Urinary bladder (tissue), 3 donors: ENCODE measurements at regions not wholly inside any gene's neighbourhood (a gene's known extent, or its start where the extent isn't known, plus 50 kb on each side); places are given as distances from the start of the nearest gene placed in this dataset.

Experiments used
- DNase-seq: peaks from one replicate; pipeline ENCODE4 v3.0.0-alpha.2; 2015; ENCODE audit errors: extremely low spot score
- H3K27ac ChIP-seq: one replicate; pipeline ENCODE4 v1.5.1; 2013; ENCODE audit warnings: low read depth, mild to moderate bottlenecking, moderate library complexity
- H3K36me3 ChIP-seq: one replicate; pipeline ENCODE4 v1.6.1; 2013; ENCODE audit warnings: mild to moderate bottlenecking, moderate library complexity; ENCODE audit not compliant: insufficient read depth
- H3K4me1 ChIP-seq: one replicate; pipeline ENCODE4 v1.6.1; 2013; ENCODE audit warnings: mild to moderate bottlenecking, moderate library complexity; ENCODE audit not compliant: insufficient read depth
- H3K4me3 ChIP-seq: one replicate; pipeline ENCODE4 v1.5.1; 2013; ENCODE audit warnings: low read depth, low read length
- WGBS: extraction: QIAGEN DNeasy Blood & Tissue Kit; methylation state at CpG from one replicate; pipeline ENCODE4 v1.1.7; 2013; 5-methylcytosine and 5-hydroxymethylcytosine counted together
- donor health status: healthy with polysubstance abuse.
- donor health status: healthy.

DNA sequence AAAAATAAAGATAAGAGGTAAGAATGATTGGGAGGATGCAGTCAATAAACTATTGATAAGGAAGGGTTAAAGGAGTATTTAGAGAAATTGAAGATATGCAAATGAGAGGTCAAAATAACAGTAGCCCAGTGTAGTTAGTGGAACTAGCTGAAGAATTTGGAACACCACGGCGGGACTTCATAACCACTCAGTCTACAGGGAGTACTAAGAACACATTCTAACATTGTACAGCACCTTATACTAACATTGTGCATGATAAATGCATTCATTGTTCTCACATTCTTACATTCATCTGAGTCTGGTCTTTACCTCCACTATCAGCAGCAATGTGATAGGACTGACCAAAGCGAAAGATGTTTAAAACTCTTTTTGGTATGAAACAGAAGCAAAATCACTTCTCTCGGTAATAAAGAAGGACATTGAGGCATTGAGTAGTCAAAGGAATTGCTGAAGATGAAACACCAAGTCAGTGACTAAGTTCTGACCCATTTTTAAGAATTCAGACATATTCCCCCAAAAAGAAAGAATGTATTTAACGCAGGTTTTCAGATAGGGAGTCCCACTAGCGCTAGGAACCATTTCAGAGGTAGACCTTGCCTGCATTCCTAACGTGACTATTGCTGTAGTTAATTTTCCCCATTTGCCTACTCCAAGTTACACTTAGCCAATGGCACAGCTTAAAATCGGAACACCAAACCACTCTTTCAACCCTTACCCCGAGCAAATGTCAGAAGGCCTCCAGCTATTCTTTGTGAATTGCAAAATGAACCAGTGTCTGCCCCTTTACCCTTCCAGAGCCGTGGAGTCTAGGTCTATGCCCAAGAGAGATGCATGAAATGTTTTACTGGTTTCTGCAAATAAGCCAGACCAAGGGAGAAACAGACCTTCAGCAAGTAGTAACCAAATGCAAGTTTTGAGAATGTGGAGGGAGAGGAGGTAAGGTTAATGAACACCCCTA is 108.8 kb upstream of the IRF2BP2 start:
- Histone ChIP-seq H3K4me1 (no peaks in the 10 kb centered on the region), H3K27ac (no peak overlapping the region), H3K36me3 (no peaks in the 10 kb centered on the region), H3K4me3 (no peak overlapping the region)
- DNase-seq, result no peak
- 71% methylated on average over 10 of the region's 10 CpGs for WGBS

DNA sequence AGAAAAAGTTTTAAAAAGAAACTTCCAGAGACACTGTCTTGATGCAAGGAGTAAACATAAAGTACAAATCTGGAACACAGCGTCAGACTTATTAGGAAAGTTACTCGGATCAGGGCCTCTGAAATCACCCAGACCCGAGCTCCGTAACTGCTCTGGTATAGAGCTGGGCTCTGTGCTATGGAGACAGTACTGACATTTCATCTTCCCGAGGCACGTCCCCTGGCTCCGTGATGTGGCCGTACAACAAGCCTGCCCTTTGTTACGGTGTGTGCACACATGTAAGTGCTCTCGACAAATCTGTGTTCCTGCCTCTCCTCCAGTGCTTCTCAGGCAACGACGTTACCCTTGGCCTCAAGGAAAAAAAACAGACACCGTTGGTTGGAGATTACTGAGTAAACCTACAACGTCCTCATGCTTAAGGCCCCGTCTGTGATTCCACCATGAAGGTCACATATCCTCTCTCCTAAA is 107.0 kb upstream of the IRF2BP2 start:
- 21% methylated on average over 15 of the region's 15 CpGs for WGBS
- no peaks in the 10 kb centered on the region for H3K4me1 ChIP-seq
- no peaks in the 10 kb centered on the region for H3K36me3 ChIP-seq
- H3K27ac ChIP-seq, result peak overlapping the region; percentile 46
- no peak overlapping the region for H3K4me3 ChIP-seq
- no peak for DNase-seq

DNA sequence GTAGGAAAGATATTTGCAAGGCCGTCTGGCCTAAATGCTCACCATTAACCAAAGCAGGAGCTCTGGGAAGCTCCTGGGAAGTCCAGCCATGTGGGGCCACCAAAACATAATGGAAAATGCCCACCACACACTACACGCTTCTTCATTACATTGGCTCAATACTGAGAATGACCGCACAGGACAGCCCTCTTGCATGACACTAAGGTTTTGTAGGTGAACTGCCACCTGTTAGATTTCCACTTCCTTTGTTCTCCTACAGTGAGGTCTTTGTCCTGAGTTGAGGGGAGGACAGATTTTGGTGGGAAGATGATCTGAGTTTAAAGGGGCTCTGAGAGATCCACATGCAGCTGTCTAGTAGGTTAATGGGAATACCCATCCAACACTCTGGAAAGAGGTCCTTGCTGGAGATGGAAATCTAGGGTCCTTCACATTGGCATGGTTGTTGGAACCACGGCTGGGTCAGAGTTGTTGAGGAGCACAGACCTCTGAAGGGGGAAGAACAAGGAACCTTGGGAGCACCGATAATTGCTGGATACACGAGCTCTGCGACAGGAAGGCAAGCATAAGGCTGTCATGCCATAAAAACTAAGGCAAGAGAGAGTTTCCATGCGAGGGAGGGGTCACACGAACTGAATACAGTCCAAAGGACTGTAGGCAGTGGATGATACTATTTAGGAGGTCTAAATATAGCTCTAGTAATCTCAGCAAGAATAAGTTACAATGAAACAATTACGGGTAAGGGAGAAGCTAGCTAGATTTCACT is 105.5 kb upstream of the IRF2BP2 start:
- no peak for DNase-seq
- WGBS, result 50% methylated on average over 10 of the region's 10 CpGs

DNA sequence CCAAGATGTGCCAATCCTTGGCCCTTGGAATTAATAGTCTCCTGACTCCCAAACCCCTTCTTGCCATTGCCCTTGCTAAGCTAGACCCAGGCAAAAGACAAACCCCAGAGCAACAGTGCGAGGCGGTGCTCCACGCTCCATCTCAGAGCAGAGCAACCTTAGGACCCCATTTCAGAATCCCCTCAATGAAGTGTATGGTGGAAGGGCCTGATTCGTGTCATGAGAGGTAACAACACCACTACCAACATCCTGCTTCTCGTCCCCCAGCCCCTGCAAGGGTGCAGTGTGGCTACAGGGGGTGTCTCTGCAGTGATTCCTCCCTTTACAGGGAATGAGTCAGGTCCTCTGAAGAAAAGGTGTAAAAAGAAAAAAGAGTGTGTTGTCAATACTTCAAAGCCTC is 103.9 kb upstream of the IRF2BP2 start:
- no peak overlapping the region for H3K4me3 ChIP-seq
- WGBS, result 97% methylated on average over 5 of the region's 5 CpGs
- H3K36me3 ChIP-seq, result no peaks in the 10 kb centered on the region
- DNase-seq, result no peak
- no peaks in the 10 kb centered on the region for H3K4me1 ChIP-seq
- no peak overlapping the region for H3K27ac ChIP-seq

More for the DNA sequence above, 105.5 kb upstream of the IRF2BP2 start:
- peak overlapping the region; percentile 39 for H3K27ac ChIP-seq
- no peaks in the 10 kb centered on the region for H3K4me1 ChIP-seq
- H3K4me3 ChIP-seq, result no peak overlapping the region
- no peaks in the 10 kb centered on the region for H3K36me3 ChIP-seq

DNA sequence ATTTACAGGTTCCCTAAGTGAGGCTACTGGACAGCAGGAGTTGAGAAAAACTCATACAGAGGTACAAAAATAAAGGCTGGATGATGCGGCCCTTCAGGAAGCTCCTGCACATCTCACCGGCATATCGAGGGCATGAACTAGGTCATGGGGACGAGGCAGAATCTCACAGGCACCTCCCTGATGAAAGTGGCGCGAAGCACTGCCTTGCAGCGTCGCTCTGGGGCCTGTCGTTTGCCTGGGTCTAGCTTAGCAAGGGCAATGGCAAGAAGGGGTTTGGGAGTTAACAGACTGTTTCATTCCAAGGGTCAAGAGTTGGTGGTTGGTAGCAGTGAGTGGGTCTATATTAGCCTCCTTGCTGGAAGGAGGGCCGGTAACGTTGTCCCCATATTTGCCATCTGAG is 103.5 kb upstream of the IRF2BP2 start:
- WGBS, result 88% methylated on average over 11 of the region's 11 CpGs
- DNase-seq, result no peak

DNA sequence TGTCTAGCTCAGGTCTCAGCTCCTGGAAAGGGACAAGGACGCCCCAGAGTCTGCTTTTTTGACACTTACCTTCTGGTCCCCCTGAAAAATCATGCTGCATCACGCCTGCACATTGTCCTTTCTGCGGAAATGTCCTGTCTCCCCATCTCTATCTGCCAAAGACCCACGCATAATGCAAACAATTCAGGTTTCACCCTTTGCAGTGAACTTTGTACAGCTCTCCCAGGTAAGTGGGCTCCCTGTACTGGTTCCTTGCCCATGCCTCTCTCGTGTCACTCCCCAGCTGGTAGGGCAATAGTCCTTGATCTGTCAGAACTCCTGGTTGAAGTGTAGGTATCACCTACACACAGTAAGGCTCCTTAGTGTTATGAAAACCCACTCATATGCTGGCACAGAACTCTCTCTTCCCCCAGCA is 102.9 kb upstream of the IRF2BP2 start:
- Histone ChIP-seq H3K4me3 (no peak overlapping the region), H3K36me3 (no peaks in the 10 kb centered on the region), H3K27ac (no peak overlapping the region), H3K4me1 (no peaks in the 10 kb centered on the region)
- DNase-seq, result no peak
- WGBS, result 81% methylated on average over 5 of the region's 5 CpGs

More for the DNA sequence above, 103.5 kb upstream of the IRF2BP2 start:
- Histone ChIP-seq H3K27ac (no peak overlapping the region), H3K4me3 (no peak overlapping the region), H3K36me3 (no peaks in the 10 kb centered on the region), H3K4me1 (no peaks in the 10 kb centered on the region)

DNA sequence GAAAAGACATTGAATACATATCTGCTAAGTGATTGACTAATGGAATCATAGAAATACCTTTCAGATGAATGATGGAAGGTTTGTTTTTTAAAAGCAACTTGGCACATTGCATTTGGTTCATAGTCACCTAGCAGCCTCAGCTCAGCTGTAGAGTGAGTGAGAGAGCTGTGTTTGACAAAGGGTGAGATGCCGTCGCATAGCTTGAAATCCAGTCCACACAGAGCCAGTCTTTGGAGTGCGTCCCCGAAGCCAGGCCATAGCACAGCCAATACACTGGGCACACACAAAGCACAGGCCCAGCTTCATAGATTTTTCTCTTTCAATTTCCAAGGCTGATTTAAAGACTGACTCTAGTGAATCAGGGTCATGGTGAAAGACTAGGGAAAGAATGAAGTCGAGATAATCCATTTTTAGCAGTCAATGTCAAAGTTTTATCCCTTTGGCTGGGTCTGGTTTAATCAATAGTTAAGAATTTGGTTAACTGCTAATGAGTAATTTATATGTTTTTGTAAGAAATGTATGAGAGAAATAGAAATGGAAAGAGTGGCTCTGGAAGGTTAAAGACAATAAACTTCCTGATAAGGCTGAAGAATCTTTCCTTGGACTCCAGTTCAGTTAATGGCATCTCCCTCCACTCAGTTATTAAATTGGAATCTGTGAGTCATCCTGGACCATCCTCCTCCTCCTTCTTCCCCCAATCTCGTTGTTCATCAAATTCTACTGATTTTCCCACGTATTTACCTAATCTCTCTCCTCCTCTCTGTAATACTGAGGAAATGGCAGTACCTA is 101.2 kb upstream of the IRF2BP2 start:
- Histone ChIP-seq H3K27ac (no peak overlapping the region), H3K36me3 (no peaks in the 10 kb centered on the region), H3K4me3 (no peak overlapping the region), H3K4me1 (no peaks in the 10 kb centered on the region)
- no peak for DNase-seq
- WGBS, result 57% methylated on average over 7 of the region's 7 CpGs

DNA sequence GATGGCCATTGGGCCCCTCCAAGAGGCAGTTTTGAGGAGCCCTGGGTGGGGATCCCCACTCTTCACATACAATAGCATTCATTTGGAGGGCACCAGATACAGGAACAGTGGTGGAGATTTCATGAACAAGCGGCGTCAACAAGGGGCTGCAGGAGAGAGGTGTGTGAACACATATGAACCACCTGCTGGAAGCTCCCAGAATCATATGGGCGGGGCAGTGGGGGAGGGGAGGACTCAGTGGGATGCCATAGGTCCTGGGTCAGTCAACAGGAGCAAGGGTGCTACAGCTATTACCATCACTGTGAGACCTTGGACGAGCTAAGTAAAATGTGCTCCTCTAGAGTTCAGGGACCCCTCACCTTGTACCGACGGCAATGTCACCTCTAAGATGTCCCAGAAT is 100.4 kb upstream of the IRF2BP2 start:
- H3K4me1 ChIP-seq, result no peaks in the 10 kb centered on the region
- H3K27ac ChIP-seq, result no peak overlapping the region
- 99% methylated on average over 6 of the region's 6 CpGs for WGBS
- H3K4me3 ChIP-seq, result no peak overlapping the region
- DNase-seq, result no peak
- no peaks in the 10 kb centered on the region for H3K36me3 ChIP-seq

DNA sequence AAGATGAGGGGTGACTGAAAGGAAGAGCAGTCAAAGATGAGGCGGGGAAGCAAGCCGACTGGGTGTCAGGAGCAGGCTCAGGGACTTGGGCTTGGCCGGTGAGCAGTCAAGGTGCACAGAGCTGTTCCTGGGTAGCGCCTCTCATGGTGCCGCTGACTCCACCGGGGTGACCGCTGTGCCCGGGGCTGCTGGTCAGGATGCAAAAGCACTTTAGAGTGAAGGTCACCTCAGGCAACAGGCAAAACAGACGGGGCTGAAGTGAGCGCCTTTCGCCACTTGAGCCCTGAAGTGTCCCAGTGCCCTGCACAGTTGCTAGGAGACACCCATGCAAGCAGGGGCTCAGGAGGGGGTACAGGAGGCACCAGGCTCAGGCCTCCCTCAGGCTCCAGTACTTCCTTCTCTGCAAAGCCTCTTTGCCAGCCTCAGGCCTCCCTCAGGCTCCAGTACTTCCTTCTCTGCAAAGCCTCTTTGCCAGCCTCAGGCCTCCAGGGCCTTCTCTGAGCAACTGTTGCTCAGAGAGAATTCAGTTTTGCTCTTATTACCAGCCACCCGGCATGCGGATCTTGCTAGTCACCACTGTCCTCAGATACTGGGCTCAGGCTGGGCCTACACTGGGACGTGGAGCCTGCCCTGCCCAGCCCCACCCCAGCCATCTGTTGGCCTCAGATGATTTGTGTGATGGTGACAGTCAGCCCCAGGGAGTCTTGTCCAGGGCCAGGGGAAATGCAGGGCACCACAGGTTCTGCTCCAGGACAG is 99.7 kb upstream of the IRF2BP2 start:
- no peak for DNase-seq

DNA sequence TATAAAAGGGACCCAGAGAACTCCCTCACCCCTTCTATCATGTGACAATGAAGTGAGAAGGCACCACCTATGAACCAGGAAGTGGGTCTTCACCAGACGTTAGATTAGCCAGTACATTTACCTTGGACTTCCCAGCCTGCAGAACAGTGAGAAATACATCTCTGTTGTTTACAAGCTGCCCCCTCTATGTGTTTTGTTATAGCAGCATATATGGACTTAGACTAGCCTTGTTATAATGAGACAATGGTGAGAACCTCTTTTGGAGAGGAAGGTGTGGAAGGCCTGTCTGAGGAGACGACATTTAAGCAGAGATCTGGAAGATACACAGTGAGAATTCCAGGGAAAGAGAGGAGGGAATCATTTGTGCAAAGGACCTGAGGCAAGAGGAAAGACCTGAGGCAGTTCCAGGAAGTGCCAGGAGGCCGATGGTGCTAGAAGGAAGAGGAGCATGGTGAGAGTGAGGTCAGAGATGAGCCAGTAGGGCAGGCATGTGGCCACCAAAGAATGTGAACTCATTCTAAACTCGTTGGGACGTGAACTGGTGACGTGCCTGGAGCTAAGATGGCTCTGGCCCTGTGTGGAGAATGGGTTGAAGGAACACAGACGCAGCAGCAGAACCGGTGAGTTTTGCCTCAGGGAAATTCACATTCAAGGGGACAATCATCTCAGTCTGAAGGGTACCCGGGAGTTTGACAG is 98.9 kb upstream of the IRF2BP2 start:
- Histone ChIP-seq H3K4me1 (no peaks in the 10 kb centered on the region), H3K36me3 (no peaks in the 10 kb centered on the region), H3K27ac (no peak overlapping the region), H3K4me3 (no peak overlapping the region)
- no peak for DNase-seq
- 90% methylated on average over 9 of the region's 9 CpGs for WGBS

More for the DNA sequence above, 99.7 kb upstream of the IRF2BP2 start:
- no peak overlapping the region for H3K4me3 ChIP-seq
- no peaks in the 10 kb centered on the region for H3K36me3 ChIP-seq
- no peak overlapping the region for H3K27ac ChIP-seq
- H3K4me1 ChIP-seq, result no peaks in the 10 kb centered on the region
- WGBS, result 92% methylated on average over 14 of the region's 14 CpGs

DNA sequence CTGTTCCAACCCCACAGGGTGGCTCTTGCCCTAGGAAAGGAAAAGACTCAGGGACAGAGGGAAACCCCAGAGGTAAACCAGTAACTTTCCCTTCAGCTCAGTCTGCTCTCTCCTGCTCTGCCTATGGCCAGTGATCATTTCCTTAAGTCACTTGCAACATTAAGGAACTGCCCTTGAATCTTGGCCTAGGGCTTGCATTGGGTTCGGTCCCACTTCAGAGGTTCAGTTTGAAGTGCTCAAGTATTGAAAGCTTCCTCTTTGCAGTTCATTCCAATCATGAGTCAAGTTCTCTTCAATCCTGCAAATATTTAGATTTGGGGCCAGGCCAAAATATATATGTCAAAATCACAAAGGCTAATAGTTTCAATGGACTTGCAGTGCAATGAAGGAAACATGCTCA is 97.7 kb upstream of the IRF2BP2 start:
- no peak for DNase-seq
- Histone ChIP-seq H3K27ac (no peak overlapping the region), H3K4me1 (no peaks in the 10 kb centered on the region), H3K4me3 (no peak overlapping the region), H3K36me3 (no peaks in the 10 kb centered on the region)
- 86% methylated on average over 1 of the region's 1 CpG for WGBS

DNA sequence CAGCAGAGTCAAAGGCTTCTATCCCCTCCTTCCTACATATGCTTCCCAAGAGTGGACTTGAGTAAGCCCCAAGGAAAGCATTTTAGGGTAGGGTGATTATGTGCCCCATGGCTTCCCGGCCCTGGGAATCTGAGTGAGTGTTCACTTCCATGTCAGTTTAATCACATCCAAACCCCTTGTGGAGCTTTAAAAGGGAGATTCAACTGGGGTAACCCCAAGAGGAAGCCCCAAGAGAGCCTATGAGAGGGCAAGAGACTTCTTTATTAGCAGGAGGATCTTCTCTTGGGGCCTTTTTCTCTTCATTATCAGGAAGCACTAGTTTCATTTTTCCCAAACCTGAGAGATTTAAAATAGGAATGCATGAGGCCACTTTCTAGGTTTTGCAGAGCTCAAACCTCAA is 97.0 kb upstream of the IRF2BP2 start:
- H3K4me3 ChIP-seq, result no peak overlapping the region
- DNase-seq, result no peak
- H3K4me1 ChIP-seq, result no peaks in the 10 kb centered on the region
- H3K36me3 ChIP-seq, result no peaks in the 10 kb centered on the region
- 98% methylated on average over 1 of the region's 1 CpG for WGBS
- H3K27ac ChIP-seq, result no peak overlapping the region
